Kidney capillary endothelial cell (primary cell): ENCODE measurements at regions not wholly inside any gene's neighbourhood (a gene's known extent, or its start where the extent isn't known, plus 50 kb on each side); places are given as distances from the start of the nearest gene placed in this dataset.

Source experiments
- DNase-seq: peaks from one replicate; pipeline ENCODE4 v3.0.0-alpha.2; 2018; ENCODE audit warnings: low spot score

DNA sequence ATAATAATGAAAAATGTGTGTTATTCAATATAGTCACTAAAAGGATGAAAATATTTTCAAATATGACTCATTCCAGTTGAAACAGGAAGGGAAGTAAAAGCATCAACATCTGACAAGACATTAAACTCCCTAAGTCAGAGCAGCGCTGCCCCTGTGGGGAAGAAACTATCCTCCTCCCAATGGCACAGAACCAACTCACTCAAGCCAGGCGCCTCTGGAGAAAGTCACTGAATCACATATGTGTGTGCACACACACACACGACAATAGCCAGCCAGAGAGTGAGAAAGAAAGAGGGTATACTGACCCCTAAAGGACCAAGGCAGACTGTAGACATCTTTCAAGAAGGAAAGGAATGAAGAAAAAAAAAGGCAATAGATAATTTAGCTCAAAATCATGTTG lies 126.9 kb downstream of the SETD4 start:
- DNase-seq = peak; percentile 86

DNA sequence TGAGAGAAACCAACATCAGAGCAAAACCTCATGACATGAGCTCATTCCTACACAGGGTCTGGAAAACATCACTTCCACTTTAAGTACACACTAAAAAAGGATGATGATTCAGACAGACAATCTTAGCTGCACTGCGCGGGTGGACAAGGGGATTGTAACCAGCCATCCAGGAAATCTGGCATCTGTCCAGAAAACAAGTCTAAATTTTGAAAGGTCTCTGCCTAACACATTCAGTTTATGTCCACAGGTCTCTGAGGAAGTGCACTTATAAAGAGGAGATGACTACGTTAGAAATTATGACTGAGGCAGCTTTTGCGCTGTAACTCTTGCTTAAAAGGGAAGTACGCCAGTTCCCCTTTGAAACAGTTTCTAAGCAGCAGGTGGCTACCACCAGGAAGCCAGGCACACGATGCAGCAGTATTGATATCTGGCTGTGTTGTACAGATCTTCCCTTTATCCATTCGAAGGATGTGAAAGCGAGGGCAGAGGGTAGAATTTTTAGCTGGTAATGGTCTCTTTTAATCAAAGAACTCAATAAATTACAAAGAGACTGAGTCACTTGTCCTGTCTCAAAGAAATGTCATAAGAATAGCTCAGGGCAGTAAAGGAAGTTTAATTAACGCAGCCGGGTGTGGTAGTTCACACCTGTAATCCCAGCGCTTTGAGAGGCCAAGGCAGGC lies 128.0 kb downstream of the SETD4 start:
- DNase-seq = peak; percentile 97

DNA sequence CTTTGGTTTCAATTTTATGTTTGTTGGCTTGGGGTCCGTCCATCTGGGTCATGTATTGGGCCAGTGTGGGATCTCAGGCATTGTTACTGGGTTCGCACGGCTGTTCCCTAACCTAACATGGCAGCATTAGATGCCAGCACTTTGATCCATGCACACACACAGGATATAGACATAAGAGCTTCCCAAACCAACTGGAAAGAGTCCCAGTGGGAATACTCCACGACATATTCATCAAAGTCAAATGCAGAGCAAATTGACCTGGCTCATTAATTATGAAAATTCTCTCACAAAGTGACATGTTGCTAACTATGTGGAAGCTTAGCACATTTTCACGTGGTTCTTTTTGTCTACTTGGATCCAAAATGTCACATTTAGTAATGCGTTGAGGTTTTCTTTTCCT lies 130.4 kb downstream of the SETD4 start:
- no peak for DNase-seq

DNA sequence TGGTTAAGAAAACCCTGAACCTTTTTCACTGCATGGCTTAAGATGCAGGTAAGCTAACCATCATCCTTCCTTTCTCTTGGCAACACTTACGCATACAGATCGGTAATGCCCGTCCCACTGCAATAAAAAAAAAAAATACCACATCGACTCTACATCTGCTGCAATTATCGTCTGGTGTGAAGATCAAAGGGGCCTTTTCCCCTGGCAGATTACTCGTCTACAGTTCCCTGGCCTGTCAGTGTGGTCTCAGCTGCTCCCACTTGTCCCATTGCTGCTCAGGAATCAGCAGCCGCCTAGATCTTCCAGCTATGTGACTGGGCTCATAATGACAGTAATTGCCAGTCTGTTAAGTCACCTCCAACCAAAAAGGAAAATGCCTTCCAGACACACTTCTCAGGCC lies 133.1 kb downstream of the SETD4 start:
- DNase-seq = no peak

DNA sequence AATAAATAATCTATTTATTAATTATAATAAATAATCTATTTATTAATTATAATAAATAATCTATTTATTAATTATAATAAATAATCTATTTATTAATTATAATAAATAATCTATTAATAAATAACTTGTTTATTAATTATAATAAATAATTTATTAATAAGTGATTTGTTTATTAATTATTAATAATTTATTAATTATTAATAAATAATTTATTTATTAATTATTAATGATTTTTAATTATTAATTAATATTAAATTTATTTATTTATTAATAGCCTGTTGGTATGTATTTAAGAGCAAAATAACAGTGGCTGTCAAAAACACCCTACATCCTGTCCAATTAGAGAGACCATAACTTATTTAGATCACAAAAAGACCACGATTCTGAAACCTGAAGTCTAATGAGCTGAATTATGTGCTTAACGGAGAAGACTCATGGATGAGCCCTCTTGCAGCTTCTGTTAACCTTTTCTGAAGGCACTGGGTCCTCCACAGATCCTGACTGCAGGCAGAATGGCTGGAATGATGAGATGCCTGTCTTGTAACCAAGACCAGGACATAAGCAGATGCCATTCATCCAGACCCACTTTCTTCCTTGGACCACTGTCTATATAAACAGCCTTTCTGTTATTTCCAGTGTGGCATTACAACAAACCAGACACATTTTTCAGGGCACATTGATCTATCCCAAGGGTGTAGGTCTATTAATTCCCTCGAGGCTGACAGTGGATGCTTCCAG lies 134.2 kb downstream of the SETD4 start:
- DNase-seq = no peak

DNA sequence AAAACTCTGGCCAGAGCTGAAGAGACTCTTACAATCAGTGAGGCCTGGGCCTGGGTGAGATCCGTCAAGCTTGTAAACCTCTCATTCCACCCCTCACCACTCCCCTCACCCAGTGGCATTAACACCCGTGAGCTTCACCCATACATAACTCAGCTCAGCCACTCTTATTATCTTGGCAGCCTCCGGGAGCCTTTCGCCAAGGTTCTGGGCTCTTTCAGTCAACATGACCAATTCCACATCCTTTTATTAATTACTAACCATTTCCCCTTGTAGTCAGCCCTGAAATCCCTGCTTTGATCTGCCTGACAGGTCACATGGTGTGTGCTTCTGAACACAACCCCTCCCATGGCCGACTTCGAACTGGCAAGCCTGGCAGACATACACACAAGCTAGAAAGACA lies 134.8 kb downstream of the SETD4 start:
- peak; percentile 85 for DNase-seq

DNA sequence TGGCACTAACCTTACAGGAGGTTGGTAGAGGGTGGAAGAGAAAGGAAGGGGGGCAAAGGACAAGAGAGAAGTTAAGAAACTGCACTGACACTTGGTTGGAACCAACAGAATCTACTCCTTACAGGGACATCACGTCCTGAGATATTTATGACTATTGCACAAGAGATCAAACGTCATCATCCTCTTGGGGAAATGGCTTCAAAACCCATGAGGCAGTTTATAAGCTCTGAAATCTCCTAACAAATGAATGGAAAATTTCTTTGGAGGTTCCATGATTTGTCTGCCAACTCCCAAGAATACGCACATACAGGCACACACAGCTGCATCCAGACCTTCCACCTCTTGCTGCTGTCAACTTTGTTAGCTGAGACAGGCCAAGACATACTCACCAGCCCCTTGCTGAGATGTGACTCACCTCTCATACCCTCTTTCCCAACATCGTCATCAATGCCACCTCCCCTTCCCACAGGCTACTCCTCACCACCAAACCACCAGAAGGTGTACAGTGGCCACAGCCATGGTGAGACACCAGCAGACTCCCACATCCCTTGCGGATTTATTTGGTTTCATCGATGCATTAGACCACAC lies 135.5 kb downstream of the SETD4 start:
- DNase-seq = no peak

DNA sequence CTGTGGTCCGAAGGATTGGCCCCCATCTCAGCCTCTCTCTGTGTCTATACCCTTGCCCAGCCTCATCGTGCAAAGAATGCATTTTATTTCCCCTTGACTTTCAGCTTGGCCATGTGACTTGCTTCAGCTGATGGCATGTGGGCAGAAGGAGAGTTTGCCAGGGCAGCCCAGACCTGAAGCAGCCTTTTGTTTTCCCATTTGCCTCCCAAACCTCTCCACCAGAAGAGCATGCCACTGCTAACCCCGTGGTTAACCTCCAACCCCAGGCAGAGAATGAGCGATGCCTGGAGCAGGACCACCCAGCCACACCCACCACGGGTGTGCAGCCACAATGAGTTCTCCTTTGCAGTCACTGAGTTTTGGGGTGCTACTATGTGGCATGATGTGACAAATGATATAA lies 136.4 kb downstream of the SETD4 start:
- DNase-seq = no peak

DNA sequence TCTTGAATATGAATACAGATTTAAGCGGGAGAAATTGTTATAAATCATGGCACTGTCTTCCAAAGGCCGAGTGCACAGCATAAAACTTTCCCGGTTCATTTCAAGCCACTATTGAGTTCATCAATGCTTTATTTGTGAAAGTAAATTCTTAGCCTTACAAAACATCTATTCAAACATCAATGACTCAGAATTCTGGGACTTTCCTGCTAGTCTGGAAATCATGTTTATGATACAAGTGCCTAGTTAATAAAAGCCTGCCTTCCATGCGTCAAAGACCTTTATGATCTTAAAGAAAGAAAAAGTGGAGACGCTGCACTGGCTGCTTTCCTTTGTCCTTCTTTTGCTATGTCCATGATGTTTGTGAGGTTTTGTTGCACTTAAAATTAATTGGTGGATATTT lies 137.7 kb downstream of the SETD4 start:
- DNase-seq = no peak

DNA sequence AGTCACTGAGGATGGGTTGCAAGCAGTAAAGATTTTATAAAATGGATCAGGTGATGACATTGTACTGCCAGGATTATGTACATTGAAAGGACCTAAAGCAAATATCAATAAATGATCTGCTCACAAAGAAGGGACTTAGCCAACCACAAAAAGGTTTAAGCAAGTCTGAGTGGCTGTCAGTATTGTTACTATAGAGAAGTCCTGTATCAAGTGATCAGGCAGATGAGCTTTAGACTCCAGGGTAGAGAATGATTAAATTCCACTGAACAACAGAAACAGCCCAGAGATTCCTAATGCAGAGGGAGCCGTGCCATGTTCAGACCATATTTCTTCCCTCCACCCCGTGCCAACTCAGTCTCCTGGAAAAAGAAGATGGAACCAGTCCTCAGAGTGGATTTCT lies 138.9 kb downstream of the SETD4 start:
- no peak for DNase-seq

DNA sequence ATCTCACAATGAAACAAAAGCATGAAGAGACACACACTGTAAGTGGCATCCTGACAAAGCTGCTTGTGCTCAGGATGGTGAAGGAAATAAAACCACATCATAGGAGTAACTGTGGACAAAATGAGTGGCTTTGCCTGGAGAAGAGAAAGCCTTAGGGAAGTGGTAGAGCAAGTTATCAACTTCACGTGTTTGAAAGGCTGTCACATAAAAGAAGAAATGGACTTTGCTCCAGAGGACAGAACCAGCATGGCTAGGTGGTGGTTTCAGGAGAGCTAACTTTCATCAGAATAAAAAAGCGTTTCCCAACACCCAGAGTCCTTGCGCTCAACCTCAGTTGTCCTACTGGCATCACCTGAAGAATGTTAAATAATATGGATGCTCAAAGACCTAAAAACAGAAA lies 139.9 kb downstream of the SETD4 start:
- DNase-seq = no peak

DNA sequence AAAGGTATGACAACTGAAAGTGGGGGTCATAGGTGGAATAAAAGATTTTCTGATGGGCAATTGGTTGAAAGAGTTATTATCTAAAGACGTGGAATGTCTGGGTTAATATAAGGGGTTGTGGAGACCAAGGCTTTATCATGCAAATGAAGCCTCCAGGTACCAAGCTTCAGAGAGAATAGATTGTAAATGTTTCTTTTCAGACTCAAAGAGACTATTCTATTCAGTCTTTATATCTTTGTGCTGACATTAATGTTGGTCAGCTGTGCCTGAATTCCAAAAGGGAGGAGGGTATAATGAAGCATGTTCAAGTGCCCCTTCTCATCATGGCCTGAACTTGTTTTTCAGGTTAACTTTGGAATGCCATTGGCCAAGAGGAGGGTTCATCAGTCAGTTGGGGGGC lies 145.3 kb downstream of the SETD4 start:
- no peak for DNase-seq

DNA sequence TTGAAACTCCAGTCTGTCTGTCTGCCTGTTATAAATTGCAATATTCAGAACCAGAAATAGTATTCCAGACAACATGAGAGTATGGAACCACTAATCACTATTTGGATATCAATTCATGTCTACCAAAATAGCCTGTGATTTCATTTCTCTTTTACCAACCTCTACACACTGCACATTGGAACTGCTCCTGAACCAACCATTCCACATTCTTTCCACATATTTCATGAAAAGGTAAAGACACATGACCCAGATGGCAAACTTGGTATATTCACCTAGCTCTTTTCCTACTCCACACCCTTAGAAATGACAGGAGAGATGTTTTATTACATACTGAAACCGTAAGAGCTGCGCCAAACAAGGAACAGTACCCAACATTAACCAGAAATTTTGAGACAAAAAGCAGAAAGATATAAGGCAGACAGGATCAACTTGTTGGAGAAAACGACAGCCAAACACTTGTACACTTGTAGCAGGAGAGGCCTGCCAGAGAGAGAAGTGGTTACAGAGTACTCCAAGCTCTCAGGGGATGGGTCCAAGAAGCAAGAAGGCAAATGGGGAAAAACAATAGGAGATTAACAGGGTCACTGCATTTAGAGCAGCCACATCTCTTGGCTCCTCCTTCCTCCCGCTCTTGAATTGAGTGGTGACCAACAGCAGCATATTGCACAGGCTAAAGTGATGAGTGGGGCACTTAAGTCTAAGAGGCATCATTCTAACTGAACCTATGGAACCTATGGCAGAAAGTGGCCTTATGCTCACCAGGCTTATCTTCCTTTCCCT lies 148.7 kb downstream of the SETD4 start:
- no peak for DNase-seq

DNA sequence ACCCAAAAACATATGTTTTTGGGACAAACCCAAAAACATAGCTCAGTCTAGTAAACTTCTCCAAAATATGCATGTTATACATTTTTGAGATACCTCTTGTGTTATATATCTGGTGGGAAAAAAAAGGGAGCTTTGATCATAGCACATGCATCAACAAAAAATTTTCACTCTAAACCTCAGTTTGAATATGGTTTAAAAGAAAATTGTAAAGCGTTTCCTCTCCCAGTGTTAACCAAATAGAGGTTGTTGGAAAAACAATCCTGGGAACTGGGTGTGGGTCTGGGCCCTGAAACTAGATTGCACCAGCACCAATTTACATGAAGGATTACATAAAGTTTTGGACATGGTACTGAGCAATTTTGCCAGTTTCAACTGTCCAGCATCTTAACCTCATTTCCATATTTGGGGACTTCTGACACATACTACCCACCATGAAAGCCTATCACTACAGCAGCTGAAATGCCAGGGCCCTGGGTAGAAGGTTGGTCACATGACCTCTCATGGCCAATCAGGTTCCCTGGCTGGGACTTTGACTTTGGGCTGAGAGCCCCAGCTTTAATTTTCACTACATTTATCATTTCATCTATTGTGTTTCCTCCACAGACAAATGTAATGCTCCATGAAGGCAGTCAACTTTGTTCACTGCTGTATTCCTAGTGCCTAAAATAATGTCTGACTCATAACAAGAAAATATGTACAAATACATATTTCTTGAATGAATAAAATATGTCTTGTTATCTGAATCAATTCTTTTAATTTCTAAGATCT lies 150.7 kb downstream of the SETD4 start:
- no peak for DNase-seq

DNA sequence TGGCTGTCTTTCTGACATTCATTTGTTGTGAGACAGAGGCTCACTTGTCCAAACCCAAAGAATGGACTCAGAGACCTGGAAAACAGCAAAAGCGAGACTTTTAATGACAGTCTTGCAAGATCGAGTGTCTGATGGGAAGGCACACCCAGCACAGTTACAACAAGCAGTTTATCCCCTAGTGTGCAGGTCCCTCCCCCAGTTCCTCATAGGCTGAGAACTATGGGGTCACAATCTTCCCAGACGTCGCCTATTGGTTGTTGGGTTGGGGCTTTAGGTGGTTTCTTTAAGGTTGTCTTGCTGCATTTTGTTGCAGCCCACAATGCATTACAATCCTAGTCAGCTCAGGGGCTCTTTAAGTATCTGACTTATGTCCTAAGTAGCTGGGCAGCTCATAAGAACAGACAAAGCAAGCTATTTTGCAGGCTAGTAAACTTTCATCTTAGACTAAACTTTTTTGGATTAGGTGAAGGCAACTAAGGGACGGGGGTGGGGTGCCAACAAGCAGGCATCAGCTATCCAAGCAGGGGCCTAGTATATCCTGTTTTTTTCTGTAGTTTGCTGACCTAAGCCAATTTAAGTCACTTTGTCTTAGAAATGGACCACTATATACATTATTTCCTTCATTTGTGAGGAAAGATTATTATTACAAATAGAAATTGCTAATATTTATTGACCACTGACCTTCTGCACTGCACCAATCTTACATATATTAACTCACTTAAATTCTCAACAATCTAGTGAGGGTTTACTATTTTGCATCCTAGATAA lies 151.8 kb downstream of the SETD4 start:
- no peak for DNase-seq

DNA sequence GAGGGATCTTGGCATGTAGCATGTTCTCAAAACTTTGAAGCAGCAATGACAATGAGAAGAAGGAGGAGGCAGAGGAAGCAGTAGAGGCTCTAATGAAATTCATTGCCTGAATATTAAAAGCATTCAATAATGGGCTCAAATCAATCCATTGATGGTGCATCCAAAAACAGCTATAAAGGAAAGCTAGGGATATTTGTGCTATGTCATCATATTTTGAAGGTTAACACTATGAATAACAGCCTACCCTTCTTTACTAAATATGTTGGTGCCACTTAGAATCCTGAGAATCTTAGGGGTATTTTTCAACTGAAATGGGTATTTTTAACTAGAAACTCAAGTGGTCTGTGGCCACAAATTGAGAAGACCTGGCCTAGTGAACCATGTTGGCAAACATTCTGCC lies 153.7 kb downstream of the SETD4 start:
- DNase-seq = no peak

DNA sequence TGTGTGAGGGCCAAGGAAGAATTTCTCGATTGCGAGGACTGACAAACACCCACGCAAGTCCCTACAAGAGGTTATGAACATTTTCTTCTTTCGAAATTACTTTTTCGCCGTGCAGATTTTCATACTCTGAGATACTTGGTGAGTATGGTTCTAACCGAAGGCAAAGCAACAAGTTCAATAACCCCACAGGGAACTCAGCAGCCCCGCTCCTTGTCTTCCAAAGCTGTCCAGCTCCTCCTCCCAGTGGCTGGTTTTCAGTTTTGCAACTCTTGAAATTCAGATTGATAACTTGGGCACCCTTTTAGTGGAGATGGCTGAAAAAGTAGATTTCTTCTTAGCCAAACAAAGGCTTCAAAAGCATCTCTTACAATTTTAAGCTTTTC lies 154.4 kb downstream of the SETD4 start:
- DNase-seq = no peak

DNA sequence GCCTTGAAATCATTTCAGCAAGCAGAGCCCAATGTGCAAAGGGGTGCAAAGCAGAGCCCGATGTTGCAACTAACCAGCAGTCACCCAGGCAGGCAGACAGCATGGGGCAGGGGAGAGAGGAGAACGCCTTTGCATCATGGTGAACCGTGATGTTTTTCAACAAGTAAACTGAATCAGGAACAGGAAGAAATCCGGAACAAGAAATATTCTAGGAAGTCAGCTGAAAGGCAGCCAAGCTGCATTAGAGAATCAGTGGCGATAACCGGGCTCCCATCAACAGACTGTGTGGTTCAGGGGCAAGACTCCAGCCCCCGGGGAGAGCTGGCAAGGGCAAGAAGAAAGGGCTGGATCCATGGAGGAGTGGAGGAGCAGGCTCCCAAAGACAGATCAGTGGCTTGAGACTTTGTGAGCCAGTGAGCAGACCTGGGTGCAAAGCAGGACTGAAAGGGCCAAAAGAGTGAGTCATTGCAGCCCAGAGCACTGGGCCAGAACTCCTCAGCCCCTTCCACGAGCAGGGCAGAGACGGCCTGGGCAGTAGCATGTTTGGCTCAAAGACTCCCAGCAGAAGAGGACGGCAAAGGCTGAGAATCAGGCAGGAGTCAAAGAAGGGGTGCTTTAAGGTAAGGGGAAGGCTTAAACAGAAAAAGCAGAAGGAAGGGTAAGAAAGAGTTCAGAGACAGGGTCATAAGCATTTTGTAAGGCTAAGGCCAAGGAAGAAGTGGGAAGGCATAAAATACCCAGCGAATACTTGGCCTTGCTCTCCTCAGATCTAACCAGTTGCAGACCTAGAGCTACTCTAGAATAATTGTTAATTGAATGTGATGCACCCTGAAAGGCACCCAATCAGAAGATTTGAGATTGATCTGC lies 155.0 kb downstream of the SETD4 start:
- no peak for DNase-seq

DNA sequence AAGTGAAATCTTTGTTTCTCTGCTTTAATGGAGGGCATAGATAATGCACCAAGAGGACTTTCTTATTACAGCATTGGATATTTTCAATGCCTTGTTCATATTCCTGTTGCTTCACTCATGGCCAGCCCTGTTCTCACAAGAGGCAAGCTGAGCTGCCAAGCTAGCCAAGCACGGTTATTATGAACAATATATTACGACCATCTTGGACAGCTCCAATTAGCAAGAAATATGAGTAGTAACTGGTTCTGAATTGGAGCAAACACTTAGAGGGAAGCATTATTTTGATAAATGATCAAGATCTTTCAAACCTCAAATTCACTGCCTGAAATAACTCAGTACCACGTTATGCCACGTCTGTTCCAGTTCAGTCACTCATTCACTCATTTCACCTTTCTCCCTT lies 159.8 kb downstream of the SETD4 start:
- DNase-seq = no peak

DNA sequence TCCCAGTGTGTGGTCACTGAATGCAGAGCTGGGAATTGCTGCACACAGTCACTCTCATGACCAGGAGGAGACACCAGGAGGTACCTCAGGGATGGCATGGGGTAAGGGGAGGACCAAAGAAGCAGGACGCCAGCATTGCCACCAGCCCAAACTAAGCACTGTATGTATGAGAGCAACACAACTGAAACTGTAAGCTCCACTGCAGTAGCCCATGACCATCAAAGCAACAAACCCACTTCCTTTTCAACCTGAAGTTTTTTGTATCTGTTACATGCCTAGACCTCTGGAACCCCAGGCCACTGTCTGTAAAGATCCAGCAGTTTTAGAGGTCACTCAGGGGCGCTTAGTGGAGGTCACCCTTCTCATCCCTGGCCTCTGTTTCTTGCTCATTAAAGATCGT lies 164.3 kb downstream of the SETD4 start:
- DNase-seq = no peak
